Natural killer cell (primary cell): ENCODE measurements at regions not wholly inside any gene's neighbourhood (a gene's known extent, or its start where the extent isn't known, plus 50 kb on each side); places are given as distances from the start of the nearest gene placed in this dataset.

Experiments
- ATAC-seq, 3 donors: fragments of 150-1000 bp in 2 of 3; fragments of 200-7000 bp in 1 of 3; cut with Tn5 transposase; 1 replicate in 1 of 3; 2 replicates in 2 of 3; pipeline ENCODE4 v1.10.0; 2021; ENCODE audit warnings: mild to moderate bottlenecking in 2 of 3, moderate library complexity in 2 of 3
- DNase-seq, 2 donors: peaks; one replicate each; pipeline versions ENCODE4 v3.0.0 to v3.0.0-alpha.2; 2013 to 2021; ENCODE audit warnings: mixed read lengths in 1 of 2
- H3K27ac ChIP-seq: one replicate; pipeline ENCODE4 v1.5.1; 2013; ENCODE audit warnings: mild to moderate bottlenecking, low read length
- H3K27me3 ChIP-seq: one replicate; pipeline ENCODE4 v1.6.1; 2013; ENCODE audit warnings: low read length; ENCODE audit not compliant: control insufficient read depth, insufficient read depth
- H3K36me3 ChIP-seq: one replicate; pipeline ENCODE4 v1.6.1; 2013; ENCODE audit warnings: low read length; ENCODE audit not compliant: control insufficient read depth, insufficient read depth
- H3K4me1 ChIP-seq: one replicate; pipeline ENCODE4 v1.6.1; 2013; ENCODE audit warnings: low read length; ENCODE audit not compliant: control insufficient read depth, insufficient read depth
- H3K4me3 ChIP-seq: one replicate; pipeline ENCODE4 v1.5.1; 2013; ENCODE audit warnings: low read length
- H3K9me3 ChIP-seq: one replicate; pipeline ENCODE4 v1.6.1; 2013; ENCODE audit warnings: low read length; ENCODE audit not compliant: control insufficient read depth, insufficient read depth
- H3K27ac Mint-ChIP-seq, 2 donors: one replicate each; pipeline ENCODE4 v1.8.0; 2022; ENCODE audit warnings: mild to moderate bottlenecking in 2 of 2, mixed read lengths in 2 of 2, moderate library complexity in 1 of 2
- H3K27me3 Mint-ChIP-seq, 2 donors: one replicate each; pipeline ENCODE4 v1.8.0; 2022; ENCODE audit warnings: low read depth in 2 of 2, mixed read lengths in 2 of 2
- H3K36me3 Mint-ChIP-seq: one replicate; pipeline ENCODE4 v1.8.0; 2022; ENCODE audit warnings: mixed read lengths
- H3K4me1 Mint-ChIP-seq, 2 donors: one replicate each; pipeline ENCODE4 v1.8.0; 2022; ENCODE audit warnings: mixed read lengths in 2 of 2
- H3K4me3 Mint-ChIP-seq: one replicate; pipeline ENCODE4 v1.8.0; 2022; ENCODE audit warnings: mild to moderate bottlenecking, moderate library complexity, mixed read lengths
- H3K9me3 Mint-ChIP-seq, 2 donors: one replicate each; pipeline ENCODE4 v1.8.0; 2022; ENCODE audit warnings: mixed read lengths in 2 of 2
- CTCF ChIP-seq: fragments of 200-600 bp; IDR thresholded peaks from one replicate; pipeline ENCODE4 v1.8.0; 2022; ENCODE audit warnings: antibody characterized with exemption
- WGBS: methylation state at CpG from one replicate; pipeline ENCODE4 v1.1.7; 2013; ENCODE audit warnings: missing lambda C conversion rate; ENCODE audit not compliant: insufficient coverage; 5-methylcytosine and 5-hydroxymethylcytosine counted together
- intact Hi-C: fragments of 100-400 bp; cut with micrococcal nuclease; formaldehyde crosslinking; loops from one replicate; pipeline ENCODE4 v1.14.2; 2022

GRCh38 chr3:135646873-135647272 lies 318.7 kb upstream of the PPP2R3A start:
- no peaks in the 10 kb centered on the region for H3K36me3 Mint-ChIP-seq

GRCh38 chr3:135649361-135649760 lies 316.2 kb upstream of the PPP2R3A start:
- peaks cover 5% of the 10 kb centered on the region for H3K9me3 ChIP-seq
- no peaks in the 10 kb centered on the region for H3K4me1 ChIP-seq
- WGBS: 68% methylated on average over 2 of the region's 2 CpGs
- intact Hi-C loops: no loop called here
- Mint-ChIP-seq H3K27me3 (no peaks in the 10 kb centered on the region), H3K9me3 (peaks cover 10 to 12% of the 10 kb centered on the region in 2 donors), H3K36me3 (no peaks in the 10 kb centered on the region), H3K4me1 (no peaks in the 10 kb centered on the region), H3K27ac (no peak overlapping the region), H3K4me3 (no peak overlapping the region)
- DNase-seq: no peak
- no peaks in the 10 kb centered on the region for H3K36me3 ChIP-seq
- no peak overlapping the region for H3K27ac ChIP-seq
- ATAC-seq: no peak
- H3K4me3 ChIP-seq: no peak overlapping the region
- H3K27me3 ChIP-seq: no peaks in the 10 kb centered on the region
- TF ChIP-seq CTCF: no peak

More at GRCh38 chr3:135646873-135647272, 318.7 kb upstream of the PPP2R3A start:
- intact Hi-C loops: no loop called here
- H3K4me3 Mint-ChIP-seq: no peak overlapping the region
- Histone ChIP-seq H3K36me3 (no peaks in the 10 kb centered on the region), H3K27me3 (no peaks in the 10 kb centered on the region), H3K9me3 (peaks cover 5% of the 10 kb centered on the region), H3K4me3 (no peak overlapping the region), H3K27ac (no peak overlapping the region), H3K4me1 (no peaks in the 10 kb centered on the region)
- no peaks in the 10 kb centered on the region for H3K4me1 Mint-ChIP-seq
- peaks cover 4 to 12% of the 10 kb centered on the region in 2 donors for H3K9me3 Mint-ChIP-seq
- DNase-seq (no peak), ATAC-seq (no peak)
- H3K27me3 Mint-ChIP-seq: no peaks in the 10 kb centered on the region
- no peak overlapping the region for H3K27ac Mint-ChIP-seq
- WGBS: 75% methylated on average over 1 of the region's 1 CpG
- no peak for TF ChIP-seq CTCF

- TF ChIP-seq CTCF: no peak
- ATAC-seq: no peak
- H3K27me3 ChIP-seq: no peaks in the 10 kb centered on the region
- Mint-ChIP-seq H3K9me3 (peaks cover 9 to 10% of the 10 kb centered on the region in 2 donors), H3K4me1 (no peaks in the 10 kb centered on the region), H3K27ac (no peak overlapping the region), H3K27me3 (no peaks in the 10 kb centered on the region), H3K36me3 (no peaks in the 10 kb centered on the region), H3K4me3 (no peak overlapping the region)
- no peak overlapping the region for H3K27ac ChIP-seq
- no peaks in the 10 kb centered on the region for H3K4me1 ChIP-seq
- no peak for DNase-seq
- H3K36me3 ChIP-seq: no peaks in the 10 kb centered on the region
- H3K4me3 ChIP-seq: no peak overlapping the region
- WGBS: 78% methylated on average over 1 of the region's 1 CpG
- intact Hi-C loops: no loop called here
- peaks cover 5% of the 10 kb centered on the region for H3K9me3 ChIP-seq
Observed at GRCh38 chr3:135650309-135650708, 315.2 kb upstream of the PPP2R3A start.

GRCh38 chr3:135652388-135652787 lies 313.1 kb upstream of the PPP2R3A start:
- DNase-seq: no peak
- intact Hi-C loops: no loop called here
- WGBS: 68% methylated on average over 2 of the region's 3 CpGs

More at GRCh38 chr3:135652388-135652787, 313.1 kb upstream of the PPP2R3A start:
- Histone ChIP-seq H3K27me3 (no peaks in the 10 kb centered on the region), H3K4me1 (no peaks in the 10 kb centered on the region), H3K36me3 (no peaks in the 10 kb centered on the region), H3K9me3 (peaks cover 5% of the 10 kb centered on the region), H3K27ac (no peak overlapping the region), H3K4me3 (no peak overlapping the region)
- Mint-ChIP-seq H3K27me3 (no peaks in the 10 kb centered on the region), H3K36me3 (no peaks in the 10 kb centered on the region), H3K9me3 (peaks cover 7 to 17% of the 10 kb centered on the region in 2 donors), H3K27ac (no peak overlapping the region), H3K4me3 (no peak overlapping the region), H3K4me1 (no peaks in the 10 kb centered on the region)
- TF ChIP-seq CTCF: no peak
- no peak for ATAC-seq
